HG02610 (cell line): ENCODE measurements at regions not wholly inside any gene's neighbourhood (a gene's known extent, or its start where the extent isn't known, plus 50 kb on each side); places are given as distances from the start of the nearest gene placed in this dataset.
A peak's percentile ranks its signal among the peaks of the same experiment; 100 is the strongest.
"Not testable (repeated sequence)": the region's sequence is repeated elsewhere in the genome, so short reads cannot be mapped to it uniquely, and the experiment has no call there.

Experiments
- ATAC-seq: cut with Tn5 transposase; IDR thresholded peaks from one replicate; pipeline ENCODE4 v1.9.1; 2021; ENCODE audit warnings: mild to moderate bottlenecking, moderate library complexity; ENCODE audit not compliant: unreplicated experiment

DNA sequence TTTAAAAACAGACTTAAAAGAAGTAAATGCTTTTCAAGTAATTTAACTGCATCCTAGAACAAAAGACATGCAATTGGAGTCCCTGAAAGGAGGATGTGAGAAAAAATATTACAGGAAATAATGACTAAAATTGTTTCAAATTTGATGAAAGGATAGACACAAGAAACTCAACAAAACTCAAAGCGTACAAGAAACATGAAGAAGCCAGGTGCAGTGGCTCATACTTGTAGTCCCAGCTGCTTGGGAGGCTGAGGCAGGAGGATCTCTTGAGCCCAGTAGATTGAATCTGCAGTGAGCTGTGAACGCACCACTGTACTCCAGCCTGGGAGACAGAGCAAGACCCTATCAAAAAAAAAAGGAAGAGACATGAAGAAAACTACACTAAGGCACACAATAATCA lies 118.1 kb upstream of the SLC39A10 start:
- ATAC-seq, result no peak

DNA sequence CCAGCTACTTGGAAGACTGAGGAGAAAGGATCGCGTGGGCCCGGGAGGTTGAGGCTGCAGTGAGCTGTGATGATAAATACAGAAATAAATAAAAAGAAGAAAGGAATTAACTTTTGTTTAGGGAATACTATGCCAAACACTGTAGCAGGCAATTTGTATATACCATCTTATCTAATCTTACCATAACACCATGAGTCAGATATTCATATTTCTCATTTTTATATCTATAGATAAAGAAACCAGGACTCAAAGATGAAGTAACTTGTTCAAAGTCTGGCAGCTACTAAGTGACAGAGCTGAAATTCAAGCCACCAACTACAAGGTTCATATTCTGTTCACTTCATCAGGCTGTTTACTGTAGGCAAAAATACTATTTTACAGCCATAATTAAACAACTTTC lies 119.2 kb upstream of the SLC39A10 start:
- no peak for ATAC-seq

DNA sequence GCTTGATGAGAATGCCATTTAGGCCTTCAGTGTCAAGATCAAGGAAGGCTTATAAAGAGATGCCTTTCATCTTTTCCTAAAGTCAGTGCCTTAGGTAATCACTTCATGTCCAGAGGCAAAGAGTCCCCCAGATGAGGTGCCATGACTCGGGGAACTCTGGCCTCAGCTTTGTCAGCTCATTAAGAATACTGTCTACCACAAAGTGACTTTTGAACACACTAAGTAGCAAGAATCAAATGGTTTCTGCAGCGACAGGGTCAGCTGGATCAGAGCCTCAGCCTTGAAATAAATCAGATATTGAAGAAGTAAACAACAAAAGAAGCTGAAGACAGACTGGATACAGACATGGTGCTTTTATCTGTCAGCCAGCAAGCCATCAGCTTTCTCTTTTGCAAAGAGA lies 120.1 kb upstream of the SLC39A10 start:
- no peak for ATAC-seq

DNA sequence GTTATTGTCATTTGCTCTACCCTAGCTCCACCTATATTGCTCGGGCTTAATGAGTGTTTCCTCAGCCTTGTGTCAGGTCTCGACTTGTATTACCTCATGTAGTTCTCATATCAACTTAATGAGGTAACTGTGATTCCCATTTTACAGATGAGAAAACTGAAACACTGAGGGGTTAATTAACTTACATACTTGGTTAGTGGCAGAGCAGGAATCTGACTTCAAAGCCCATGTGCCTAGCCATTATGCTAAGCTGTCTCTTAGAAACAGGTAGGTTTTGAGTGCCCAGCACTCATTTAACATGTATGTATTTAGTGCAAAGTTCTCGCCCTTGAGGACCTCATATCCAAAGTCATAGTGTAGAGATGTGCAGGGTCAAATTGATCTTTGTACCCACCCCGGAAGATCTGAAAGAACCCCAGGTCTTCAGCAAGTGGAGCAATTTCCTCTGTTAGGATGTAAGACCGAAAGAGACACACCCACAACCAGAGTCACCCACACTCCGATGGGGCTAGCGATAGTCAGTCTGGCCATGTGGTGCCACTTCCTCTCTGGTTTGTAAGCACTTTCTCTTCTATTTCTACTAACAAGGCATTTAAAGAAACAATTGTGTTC lies 121.0 kb upstream of the SLC39A10 start:
- ATAC-seq, result peak; percentile 91

DNA sequence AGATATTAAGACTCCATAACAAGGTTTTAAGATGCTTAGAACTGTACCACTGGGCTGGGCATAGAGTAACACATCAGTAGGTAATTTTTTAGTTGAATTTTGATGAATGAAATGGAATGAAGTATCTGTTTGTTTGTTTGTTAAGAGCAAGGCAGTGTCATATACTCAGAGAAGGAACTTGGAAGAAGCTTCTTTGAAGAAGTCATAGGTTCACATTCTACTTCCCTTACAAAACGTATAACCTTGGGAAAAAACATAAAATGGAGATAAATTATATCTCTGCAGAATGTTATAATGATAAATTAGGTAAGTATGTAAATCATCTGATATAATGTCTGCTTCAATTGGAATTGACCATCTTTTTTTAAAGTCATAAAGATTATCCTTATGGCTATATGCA lies 122.1 kb upstream of the SLC39A10 start:
- no peak for ATAC-seq

DNA sequence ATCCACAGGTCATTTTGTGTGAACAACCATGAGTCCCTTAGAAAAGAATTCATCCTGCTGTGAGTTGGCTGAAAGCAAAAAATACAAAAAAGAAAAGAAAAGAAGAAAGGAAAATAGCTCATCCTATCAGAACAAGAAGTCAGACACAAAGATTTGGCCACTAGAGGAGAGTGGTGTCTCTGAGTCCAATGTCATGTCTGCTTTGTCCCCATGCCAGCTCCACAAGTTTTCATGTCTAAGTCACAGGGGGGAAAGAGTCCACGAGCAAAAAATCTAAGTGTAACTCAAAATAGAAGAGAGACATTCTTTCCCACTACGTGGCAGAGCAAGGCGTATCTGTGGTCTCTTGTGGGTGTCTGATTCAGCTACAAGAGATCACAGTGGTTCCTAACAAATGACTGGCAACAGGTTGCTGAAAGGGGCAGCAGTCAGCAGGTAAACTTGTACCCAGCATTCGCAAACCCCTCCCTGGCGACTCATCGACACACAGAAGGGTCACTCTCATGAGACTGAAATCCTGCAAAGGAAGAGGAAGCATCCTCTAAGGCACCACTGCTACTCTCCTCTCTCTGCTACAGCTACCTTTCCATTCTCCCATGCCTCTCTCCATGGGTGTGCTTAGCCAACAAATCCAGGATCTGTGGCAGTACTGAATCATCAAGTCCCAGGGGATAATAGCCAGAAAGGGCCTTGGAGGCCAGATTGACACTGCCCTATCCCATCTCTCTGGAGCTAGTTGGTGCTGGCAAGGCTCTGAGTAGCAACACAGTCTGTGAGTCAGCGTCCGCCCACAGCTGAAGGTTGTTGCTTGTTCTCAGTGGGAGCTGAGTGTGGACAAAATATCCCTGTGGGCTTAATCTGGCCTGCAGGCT lies 123.0 kb upstream of the SLC39A10 start:
- no peak for ATAC-seq

DNA sequence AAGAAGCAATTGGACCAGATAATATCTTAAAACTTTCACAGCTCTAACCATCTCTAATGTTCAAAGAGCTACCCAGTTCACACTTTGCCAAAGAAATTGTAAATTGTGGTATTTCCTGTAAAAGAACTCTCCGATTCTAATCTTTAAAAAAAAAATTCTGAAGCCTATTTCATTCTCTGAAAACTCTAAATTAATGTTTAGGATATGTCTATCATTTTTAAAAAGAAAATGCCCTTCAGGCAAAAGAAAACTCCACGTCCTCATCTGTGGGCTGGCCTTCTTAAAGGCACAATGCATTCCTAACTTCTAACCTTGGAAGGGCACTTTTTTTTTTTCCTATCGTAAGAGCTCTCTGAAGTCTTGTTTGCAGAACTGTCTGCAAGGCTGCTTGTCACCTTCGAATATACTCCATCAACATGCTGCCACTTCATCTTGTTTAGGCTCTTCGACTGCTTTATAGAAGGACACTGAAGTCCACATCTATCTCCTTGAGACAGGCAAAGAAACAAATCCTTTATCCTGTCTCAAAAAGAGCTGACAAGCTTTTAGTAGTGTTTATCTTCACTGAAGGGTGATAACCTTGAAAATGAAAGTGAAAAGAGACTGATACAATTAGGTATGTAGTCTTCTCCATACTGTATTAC lies 124.3 kb upstream of the SLC39A10 start:
- ATAC-seq, result peak; percentile 37

DNA sequence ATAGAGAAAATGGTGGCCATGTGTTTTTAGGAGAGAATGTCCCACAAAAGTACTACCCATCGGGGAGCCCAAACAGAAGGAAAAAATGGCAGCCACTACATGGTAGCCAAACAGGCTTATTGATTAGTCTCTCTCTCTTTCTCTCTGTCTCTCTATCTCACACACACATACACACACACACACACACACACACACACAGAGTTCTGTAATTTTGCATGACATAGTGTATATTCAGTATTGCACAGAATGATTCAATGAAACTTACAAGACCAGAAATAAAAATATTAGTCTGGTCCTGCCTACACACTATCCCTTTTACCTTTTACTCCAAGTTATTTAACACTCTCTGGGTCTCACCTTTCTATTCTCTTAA lies 124.8 kb upstream of the SLC39A10 start:
- no peak for ATAC-seq

DNA sequence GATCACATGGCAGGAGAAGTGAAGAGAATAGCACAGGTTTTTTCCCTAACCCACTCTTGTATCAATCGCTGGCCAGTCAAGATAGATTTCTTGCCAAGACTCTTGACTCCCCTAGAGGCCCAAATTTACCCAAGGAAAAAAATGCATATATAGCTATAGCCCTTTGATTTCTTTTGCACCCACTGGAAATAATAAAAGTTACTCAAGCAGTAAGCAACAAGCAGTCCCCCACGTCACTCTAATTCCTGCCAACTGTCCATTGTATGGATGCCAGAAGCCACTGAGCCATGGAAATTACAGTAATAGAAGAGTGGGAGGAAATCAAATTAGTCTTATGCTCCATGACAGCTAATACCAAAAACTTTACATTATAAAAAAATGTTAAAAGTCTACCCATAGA lies 125.3 kb upstream of the SLC39A10 start:
- ATAC-seq, result no peak

DNA sequence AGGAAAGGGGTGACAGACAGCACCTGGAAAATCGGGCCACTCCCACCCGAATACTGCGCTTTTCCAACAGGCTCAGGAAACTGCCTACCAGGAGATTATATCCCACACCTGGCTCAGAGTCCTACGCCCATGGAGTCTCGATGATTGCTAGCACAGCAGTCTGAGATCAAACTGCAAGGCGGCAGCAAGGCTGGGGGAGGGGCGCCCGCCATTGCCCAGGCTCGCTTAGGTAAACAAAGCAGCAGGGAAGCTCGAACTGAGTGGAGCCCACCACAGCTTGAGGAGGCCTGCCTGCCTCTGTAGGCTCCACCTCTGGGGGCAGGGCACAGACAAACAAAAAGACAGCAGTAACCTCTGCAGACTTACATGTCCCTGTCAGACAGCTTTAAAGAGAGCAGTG lies 133.8 kb upstream of the SLC39A10 start:
- not testable (repeated sequence) for ATAC-seq

DNA sequence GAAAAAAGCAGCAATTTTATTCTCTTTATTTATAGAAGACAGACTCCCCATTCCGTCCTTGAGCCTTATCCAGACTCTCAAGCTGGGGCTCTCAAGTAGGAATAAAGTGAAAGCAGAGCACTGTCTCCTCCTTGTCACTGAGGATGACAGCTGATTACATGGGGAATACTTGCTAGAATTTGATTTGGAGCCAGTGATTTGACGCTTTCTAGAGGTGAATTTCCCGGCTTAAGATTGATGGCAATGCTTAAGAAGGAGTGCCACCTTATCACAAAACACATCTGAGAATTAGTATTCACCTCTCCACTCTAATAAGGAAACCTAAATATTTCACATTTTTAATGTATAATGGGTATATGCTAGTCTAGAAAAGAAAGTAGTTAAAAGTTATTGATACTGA lies 135.4 kb upstream of the SLC39A10 start:
- ATAC-seq, result no peak

DNA sequence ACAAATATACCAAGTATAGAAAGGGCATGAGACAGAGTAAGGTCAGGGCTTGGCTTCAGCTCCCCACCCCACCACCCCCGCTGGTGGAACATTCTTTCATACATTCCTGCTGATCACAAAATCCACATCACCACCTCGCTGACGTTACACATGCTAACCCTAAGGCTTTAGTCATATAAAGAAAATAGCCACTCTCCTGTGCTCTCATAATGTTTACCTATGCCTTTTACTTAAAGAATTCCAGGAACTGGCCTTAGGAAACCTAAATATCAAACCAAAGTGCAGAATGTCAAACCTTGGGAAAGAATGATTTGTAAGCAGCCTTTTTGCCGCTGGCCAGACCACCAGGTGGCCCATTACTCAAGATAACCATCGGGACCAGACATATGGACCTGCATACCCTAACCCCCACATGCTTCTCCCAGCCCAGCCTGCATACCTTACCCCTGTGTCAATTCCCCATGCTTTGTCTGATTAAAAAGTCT lies 136.3 kb upstream of the SLC39A10 start:
- ATAC-seq, result no peak

DNA sequence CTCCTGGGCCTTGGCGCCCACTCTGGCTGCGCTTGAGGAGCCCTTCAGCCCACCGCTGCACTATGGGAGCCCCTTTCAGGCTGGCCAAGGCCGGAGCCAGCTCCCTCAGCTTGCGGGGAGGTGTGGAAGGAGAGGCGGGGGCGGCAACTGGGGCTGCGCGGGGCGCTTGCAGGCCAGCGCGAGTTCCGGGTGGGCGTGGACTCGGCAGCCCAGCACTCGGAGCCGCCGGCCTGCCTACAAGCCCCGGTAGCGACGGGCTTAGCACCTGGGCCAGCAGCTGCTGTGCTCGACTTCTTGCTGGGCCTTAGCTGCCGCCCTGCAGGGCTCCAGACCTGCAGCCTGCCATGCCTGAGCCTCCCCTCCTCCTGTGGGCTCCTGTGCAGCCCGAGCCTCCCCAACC lies 141.5 kb upstream of the SLC39A10 start:
- no peak for ATAC-seq

DNA sequence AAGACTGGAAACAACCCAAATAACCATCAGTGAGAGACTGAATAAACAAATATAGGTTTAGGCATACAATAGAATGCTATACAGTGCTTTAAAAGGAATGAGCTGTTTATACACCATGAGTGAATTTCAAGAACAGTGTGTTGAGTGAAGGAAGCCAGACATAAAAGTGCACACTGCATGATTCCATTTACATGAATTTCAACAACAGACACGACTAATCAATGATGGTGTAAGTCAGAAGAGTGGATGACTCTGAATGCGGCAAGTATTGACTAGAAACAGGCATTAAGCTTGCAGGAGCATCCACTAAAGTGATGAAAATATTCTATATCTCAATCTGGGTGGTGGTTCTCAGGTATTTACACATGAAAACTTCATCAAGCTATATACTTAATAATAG lies 142.7 kb upstream of the SLC39A10 start:
- no peak for ATAC-seq

DNA sequence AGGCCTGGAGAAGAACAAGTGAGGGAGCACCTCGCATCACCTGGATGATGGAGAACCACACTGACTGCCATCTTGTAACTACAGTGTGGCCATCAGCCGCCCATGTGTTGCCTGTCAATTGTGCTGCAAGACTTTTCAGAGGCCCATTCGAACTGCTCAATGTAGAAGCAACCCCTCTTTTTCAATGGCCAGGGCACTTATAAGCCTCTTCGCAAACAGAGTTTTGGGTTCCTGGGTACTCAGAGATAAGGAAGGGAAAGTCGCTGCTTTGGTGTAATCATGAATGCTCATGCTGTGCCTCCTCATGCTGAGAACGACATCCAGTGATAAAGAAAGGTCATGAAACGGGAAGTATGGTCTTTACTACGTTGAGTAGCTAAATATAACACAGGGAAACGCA lies 143.9 kb upstream of the SLC39A10 start:
- no peak for ATAC-seq

DNA sequence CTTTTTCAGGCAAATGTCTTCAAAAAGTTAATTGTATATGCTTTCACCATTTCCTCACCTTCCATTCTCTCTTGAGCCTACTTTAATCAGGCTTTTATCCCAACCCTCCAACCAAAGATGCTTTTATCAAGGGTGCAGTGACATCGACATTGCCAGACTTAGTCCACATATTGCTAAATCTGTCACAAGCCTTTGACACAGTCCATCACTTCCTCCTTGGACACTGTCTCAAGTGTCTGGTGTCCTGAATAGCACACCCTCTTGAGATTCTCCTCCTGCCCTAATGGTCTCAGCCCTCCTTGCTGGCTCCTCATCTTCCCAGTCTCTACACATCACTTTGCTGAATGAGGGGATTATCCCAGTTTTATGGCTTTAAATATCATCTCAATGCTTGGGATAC lies 147.5 kb upstream of the SLC39A10 start:
- no peak for ATAC-seq

DNA sequence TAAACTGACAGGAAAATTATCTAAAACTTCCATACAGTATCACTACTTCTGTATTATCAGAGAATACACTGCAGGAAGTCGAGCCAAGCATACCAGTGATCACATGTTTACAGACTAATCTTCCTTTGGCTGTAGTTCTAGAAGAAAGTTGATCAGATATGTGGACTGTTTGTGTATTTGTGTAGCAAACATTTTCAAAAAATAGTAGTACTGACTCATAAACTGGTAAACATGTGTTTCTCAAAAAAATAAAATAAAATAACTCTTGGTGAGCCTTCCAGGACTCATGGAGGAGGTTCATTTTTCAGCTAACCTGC lies 148.9 kb upstream of the SLC39A10 start:
- ATAC-seq, result no peak

DNA sequence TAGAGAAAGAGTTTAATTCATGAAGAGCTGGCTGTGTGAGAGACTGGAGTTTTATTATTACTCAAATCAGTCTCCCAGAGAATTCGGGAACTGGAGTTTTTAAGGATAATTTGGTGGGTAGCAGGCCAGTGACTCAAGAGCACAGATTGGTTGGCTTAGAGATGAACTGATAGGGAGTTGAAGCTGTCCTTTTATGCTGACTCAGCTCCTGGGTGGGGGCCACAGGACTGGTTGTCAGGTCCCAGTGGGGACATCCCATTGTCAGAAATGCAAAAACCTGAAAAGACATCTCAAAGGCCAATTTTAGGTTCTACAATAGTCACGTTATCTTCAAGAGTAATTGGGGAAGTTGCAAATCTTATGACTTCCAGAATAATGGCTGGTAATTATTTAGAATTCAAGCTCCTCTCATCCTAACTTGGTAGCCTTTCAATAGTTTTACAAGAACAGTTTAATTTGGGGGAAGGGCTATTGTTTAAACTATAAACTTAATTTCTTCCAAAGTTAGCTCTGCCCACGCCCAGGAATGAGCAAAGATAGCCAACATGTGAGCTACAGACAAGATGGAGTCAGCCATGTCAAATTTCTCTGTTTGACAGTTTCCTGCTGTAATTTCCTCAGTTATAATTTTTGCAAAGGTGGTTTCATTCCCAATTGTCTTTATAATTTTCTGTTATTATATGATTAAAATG lies 149.4 kb upstream of the SLC39A10 start:
- no peak for ATAC-seq

DNA sequence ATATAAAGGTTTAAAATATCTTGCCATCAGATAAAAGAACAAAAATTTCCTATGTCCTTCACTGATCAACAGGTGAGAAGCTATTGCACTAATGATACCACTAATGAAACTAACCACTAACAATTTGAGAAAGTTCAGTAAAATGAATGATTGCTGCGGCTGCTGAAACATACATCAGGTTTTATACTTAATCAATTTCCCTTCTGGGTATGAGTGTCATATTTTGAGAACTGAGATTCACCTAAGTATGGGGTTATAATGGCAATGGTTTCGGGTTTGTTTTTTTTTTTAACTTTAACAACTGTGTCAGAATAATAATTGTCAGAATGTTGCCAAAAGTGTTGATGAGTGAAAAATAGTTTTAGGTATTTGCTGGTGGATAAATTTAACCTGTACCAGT lies 151.3 kb upstream of the SLC39A10 start:
- ATAC-seq, result peak; percentile 95

DNA sequence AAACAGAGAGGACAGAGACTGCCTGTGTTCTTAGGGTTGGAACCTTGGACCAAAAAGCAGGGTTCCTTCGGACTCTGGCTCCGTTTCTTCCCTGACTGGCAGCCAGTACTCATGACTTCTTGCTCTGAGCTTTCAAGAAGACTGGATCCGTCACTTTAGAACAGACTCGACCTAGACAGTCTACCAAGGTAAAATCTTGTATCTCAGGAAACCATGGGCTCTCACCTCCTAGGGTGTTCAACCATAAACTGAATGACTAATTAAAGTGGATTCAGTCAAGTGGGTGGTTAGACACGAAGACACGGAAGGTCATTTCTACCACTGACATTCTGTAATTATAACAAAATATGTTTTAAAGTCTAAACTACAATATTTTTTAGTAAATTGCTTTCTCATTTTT lies 153.8 kb upstream of the SLC39A10 start:
- ATAC-seq, result no peak

DNA sequence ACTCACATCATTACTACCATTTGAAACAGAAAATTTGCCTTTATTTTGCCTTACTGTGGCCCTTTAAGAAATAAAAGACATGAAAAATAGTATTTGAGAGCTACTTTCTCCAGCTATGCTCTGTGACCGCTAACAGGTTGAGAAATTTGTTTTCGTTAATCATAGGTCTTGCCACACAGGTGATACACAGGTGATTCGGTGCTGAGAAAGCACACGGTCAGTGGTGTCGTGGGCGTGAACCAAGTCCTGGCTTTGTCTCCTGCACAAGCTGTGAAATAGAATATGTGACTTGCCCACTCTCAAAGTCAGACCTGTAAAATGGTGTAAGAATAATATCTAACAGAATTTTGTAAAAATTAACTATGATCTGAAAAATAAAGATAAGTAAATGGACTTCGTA lies 155.3 kb upstream of the SLC39A10 start:
- ATAC-seq, result no peak

DNA sequence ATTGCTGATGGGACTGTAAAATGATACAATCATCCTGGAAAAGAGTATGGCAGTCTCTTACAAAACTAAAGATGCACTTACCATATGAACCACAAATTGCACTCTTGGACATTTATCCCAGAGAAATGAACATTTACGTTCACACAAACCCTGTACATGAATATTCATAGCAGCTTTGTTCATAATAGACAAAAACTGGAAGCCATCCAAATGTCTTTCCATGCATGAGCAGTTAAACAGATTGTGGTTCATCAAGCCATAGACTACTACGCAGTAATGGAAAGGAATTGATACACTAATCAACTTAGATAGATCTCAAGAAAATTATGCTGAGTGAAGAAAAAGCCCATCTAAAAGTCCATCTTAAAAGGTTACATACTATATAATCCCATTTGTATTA lies 156.1 kb upstream of the SLC39A10 start:
- ATAC-seq, result no peak
